KMS-11 (cell line): ENCODE measurements at regions not wholly inside any gene's neighbourhood (a gene's known extent, or its start where the extent isn't known, plus 50 kb on each side); places are given as distances from the start of the nearest gene placed in this dataset.

Source experiments
- H2AFZ ChIP-seq: fragments of 200-600 bp; sonication (generic); 2 replicates; pipeline ENCODE4 v1.6.1; 2016; ENCODE audit warnings: antibody characterized with exemption, mixed run types, low read depth
- H3K27ac ChIP-seq: fragments of 200-600 bp; sonication (generic); 2 replicates; pipeline ENCODE4 v1.6.1; 2016; ENCODE audit warnings: mild to moderate bottlenecking, mixed run types
- H3K27me3 ChIP-seq: fragments of 200-600 bp; sonication (generic); 2 replicates; pipeline ENCODE4 v1.6.1; 2017; ENCODE audit warnings: mild to moderate bottlenecking, low read depth, mixed run types, moderate library complexity; ENCODE audit not compliant: insufficient read depth
- H3K36me3 ChIP-seq: fragments of 200-600 bp; sonication (generic); 2 replicates; pipeline ENCODE4 v1.6.1; 2017; ENCODE audit warnings: mild to moderate bottlenecking, mixed run types; ENCODE audit not compliant: insufficient read depth
- H3K4me1 ChIP-seq: fragments of 200-600 bp; sonication (generic); 2 replicates; pipeline ENCODE4 v1.6.1; 2016; ENCODE audit warnings: mild to moderate bottlenecking, low read depth, mixed run types; ENCODE audit not compliant: poor library complexity, severe bottlenecking
- H3K4me2 ChIP-seq: fragments of 200-600 bp; sonication (generic); 2 replicates; pipeline ENCODE4 v1.7.0; 2016; ENCODE audit warnings: mild to moderate bottlenecking, mixed run types
- H3K4me3 ChIP-seq: fragments of 200-600 bp; sonication (generic); IDR thresholded peaks from 2 replicates; pipeline ENCODE4 v1.6.1; 2017; ENCODE audit warnings: low read depth, low read length, mixed read lengths; ENCODE audit not compliant: insufficient read depth
- H3K79me2 ChIP-seq: fragments of 200-600 bp; sonication (generic); 2 replicates; pipeline ENCODE4 v1.6.1; 2016; ENCODE audit warnings: low read depth, mixed run types; ENCODE audit not compliant: insufficient read depth
- H3K9ac ChIP-seq: fragments of 200-600 bp; sonication (generic); 2 replicates; pipeline ENCODE4 v1.6.1; 2016; ENCODE audit warnings: mild to moderate bottlenecking, mixed run types
- H4K20me1 ChIP-seq: fragments of 200-600 bp; sonication (generic); 2 replicates; pipeline ENCODE4 v1.6.1; 2016; ENCODE audit warnings: mild to moderate bottlenecking, mixed run types; ENCODE audit not compliant: insufficient read depth
- CTCF ChIP-seq: fragments of 200-600 bp; sonication (generic); conservative IDR thresholded peaks from 2 replicates; pipeline ENCODE4 v1.6.1; 2017; ENCODE audit warnings: low read depth, mild to moderate bottlenecking, antibody characterized with exemption, low read length, moderate library complexity, mixed read lengths

GRCh38 chr5:88395264-88395663 is 126.6 kb upstream of the TMEM161B start:
- H3K27ac ChIP-seq: no peak overlapping the region
- no peaks in the 10 kb centered on the region for H3K4me1 ChIP-seq

GRCh38 chr5:88394536-88395175 is 126.0 kb upstream of the TMEM161B start:
- no peak for TF ChIP-seq CTCF
- Histone ChIP-seq H2AFZ (no peak overlapping the region), H3K27me3 (no peaks in the 10 kb centered on the region), H3K79me2 (no peaks in the 10 kb centered on the region), H3K27ac (no peak overlapping the region), H3K4me2 (no peak overlapping the region), H3K4me3 (no peak overlapping the region), H3K4me1 (no peaks in the 10 kb centered on the region), H3K9ac (no peak overlapping the region), H3K36me3 (no peaks in the 10 kb centered on the region), H4K20me1 (no peaks in the 10 kb centered on the region)

More at GRCh38 chr5:88395264-88395663, 126.6 kb upstream of the TMEM161B start:
- Histone ChIP-seq H3K9ac (no peak overlapping the region), H3K4me3 (no peak overlapping the region), H3K27me3 (no peaks in the 10 kb centered on the region), H3K4me2 (no peak overlapping the region), H4K20me1 (no peaks in the 10 kb centered on the region), H3K36me3 (no peaks in the 10 kb centered on the region), H2AFZ (no peak overlapping the region), H3K79me2 (no peaks in the 10 kb centered on the region)
- no peak for TF ChIP-seq CTCF

GRCh38 chr5:88393716-88394535 is 125.3 kb upstream of the TMEM161B start:
- no peak for TF ChIP-seq CTCF
- Histone ChIP-seq H4K20me1 (no peaks in the 10 kb centered on the region), H3K27me3 (no peaks in the 10 kb centered on the region), H2AFZ (no peak overlapping the region), H3K36me3 (no peaks in the 10 kb centered on the region), H3K4me2 (no peak overlapping the region), H3K4me3 (no peak overlapping the region), H3K9ac (no peak overlapping the region), H3K4me1 (no peaks in the 10 kb centered on the region), H3K79me2 (no peaks in the 10 kb centered on the region), H3K27ac (no peak overlapping the region)

GRCh38 chr5:88393042-88393441 is 124.4 kb upstream of the TMEM161B start:
- H3K79me2 ChIP-seq: no peaks in the 10 kb centered on the region
- H3K4me2 ChIP-seq: no peak overlapping the region
- no peak overlapping the region for H2AFZ ChIP-seq
- no peaks in the 10 kb centered on the region for H3K36me3 ChIP-seq
- no peak for TF ChIP-seq CTCF
- no peaks in the 10 kb centered on the region for H4K20me1 ChIP-seq
- no peaks in the 10 kb centered on the region for H3K4me1 ChIP-seq
- no peak overlapping the region for H3K9ac ChIP-seq
- no peak overlapping the region for H3K27ac ChIP-seq
- no peaks in the 10 kb centered on the region for H3K27me3 ChIP-seq
- H3K4me3 ChIP-seq: no peak overlapping the region
